C4-2B (cell line): ENCODE measurements at regions not wholly inside any gene's neighbourhood (a gene's known extent, or its start where the extent isn't known, plus 50 kb on each side); places are given as distances from the start of the nearest gene placed in this dataset.

Experiments used
- ZFX ChIP-seq: fragments of 450-650 bp; IDR thresholded peaks from 2 replicates; pipeline ENCODE4 v1.6.1; 2017
- TF ChIP-seq, protein P1 (sequence below): fragments of 450-650 bp; conservative IDR thresholded peaks from 2 replicates; pipeline ENCODE4 v1.5.1; 2017; ENCODE audit warnings: mild to moderate bottlenecking

DNA sequence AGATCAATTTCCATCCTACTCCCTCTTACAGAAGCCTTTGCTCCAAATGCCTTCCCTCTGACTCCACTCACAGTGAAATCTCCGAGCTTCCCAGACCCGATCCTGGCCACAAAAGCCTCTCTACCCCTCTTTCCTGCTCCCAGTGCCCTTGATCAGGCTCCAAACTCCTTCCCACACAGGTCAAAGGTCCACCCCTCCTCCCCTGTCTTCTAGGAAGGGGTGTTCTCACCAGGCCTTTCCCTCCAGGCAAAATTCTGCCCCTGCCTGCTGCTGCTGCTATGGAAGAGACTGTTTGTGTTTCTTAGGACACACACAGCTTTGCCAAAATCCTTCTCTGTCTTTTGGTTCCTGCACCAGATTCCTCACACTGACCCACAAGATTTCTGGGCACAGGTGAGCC, 85.8 kb upstream of the ALDH1A1 start:
- TF ChIP-seq, protein P1, sequence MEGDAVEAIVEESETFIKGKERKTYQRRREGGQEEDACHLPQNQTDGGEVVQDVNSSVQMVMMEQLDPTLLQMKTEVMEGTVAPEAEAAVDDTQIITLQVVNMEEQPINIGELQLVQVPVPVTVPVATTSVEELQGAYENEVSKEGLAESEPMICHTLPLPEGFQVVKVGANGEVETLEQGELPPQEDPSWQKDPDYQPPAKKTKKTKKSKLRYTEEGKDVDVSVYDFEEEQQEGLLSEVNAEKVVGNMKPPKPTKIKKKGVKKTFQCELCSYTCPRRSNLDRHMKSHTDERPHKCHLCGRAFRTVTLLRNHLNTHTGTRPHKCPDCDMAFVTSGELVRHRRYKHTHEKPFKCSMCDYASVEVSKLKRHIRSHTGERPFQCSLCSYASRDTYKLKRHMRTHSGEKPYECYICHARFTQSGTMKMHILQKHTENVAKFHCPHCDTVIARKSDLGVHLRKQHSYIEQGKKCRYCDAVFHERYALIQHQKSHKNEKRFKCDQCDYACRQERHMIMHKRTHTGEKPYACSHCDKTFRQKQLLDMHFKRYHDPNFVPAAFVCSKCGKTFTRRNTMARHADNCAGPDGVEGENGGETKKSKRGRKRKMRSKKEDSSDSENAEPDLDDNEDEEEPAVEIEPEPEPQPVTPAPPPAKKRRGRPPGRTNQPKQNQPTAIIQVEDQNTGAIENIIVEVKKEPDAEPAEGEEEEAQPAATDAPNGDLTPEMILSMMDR, result no peak
- no peak for TF ChIP-seq ZFX
